GM12865 (cell line): ENCODE measurements at regions not wholly inside any gene's neighbourhood (a gene's known extent, or its start where the extent isn't known, plus 50 kb on each side); places are given as distances from the start of the nearest gene placed in this dataset.
"Not testable (repeated sequence)": the region's sequence is repeated elsewhere in the genome, so short reads cannot be mapped to it uniquely, and the experiment has no call there.

Source experiments
- DNase-seq: peaks from one replicate; pipeline ENCODE4 v3.0.0; 2010; ENCODE audit warnings: low read depth
- H3K4me3 ChIP-seq: 2 replicates; pipeline ENCODE4 v1.5.1; 2011; ENCODE audit warnings: mild to moderate bottlenecking, low read depth, low read length, control low read depth
- TF ChIP-seq, protein P1 (sequence below): IDR thresholded peaks from 2 replicates; pipeline ENCODE4 v1.5.1; 2011; ENCODE audit warnings: low read length, control low read depth, low read depth, inconsistent platforms; ENCODE audit not compliant: insufficient read depth; ENCODE audit errors: missing control alignments

DNA sequence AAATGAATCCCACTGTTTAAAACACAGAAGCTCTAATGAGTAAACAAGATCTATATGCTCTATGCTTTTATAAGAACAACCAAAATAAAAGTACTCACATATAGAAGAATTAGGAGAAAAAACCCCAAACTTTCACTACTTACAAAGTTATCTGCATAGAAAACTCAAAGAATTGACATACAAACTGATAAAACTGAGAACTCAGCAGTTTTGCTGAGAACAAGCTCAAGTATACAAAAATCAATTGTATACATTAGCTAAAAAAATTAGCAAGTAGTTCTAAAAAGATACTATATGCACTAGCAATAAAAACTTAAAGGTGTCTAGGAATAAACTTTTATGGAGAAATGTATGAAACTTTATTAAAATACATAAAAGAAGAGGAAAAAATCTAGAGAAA lies 186.2 kb upstream of the KAZN start:
- H3K4me3 ChIP-seq, result no peak overlapping the region
- no peak for DNase-seq
- TF ChIP-seq, protein P1, sequence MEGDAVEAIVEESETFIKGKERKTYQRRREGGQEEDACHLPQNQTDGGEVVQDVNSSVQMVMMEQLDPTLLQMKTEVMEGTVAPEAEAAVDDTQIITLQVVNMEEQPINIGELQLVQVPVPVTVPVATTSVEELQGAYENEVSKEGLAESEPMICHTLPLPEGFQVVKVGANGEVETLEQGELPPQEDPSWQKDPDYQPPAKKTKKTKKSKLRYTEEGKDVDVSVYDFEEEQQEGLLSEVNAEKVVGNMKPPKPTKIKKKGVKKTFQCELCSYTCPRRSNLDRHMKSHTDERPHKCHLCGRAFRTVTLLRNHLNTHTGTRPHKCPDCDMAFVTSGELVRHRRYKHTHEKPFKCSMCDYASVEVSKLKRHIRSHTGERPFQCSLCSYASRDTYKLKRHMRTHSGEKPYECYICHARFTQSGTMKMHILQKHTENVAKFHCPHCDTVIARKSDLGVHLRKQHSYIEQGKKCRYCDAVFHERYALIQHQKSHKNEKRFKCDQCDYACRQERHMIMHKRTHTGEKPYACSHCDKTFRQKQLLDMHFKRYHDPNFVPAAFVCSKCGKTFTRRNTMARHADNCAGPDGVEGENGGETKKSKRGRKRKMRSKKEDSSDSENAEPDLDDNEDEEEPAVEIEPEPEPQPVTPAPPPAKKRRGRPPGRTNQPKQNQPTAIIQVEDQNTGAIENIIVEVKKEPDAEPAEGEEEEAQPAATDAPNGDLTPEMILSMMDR, result no peak

DNA sequence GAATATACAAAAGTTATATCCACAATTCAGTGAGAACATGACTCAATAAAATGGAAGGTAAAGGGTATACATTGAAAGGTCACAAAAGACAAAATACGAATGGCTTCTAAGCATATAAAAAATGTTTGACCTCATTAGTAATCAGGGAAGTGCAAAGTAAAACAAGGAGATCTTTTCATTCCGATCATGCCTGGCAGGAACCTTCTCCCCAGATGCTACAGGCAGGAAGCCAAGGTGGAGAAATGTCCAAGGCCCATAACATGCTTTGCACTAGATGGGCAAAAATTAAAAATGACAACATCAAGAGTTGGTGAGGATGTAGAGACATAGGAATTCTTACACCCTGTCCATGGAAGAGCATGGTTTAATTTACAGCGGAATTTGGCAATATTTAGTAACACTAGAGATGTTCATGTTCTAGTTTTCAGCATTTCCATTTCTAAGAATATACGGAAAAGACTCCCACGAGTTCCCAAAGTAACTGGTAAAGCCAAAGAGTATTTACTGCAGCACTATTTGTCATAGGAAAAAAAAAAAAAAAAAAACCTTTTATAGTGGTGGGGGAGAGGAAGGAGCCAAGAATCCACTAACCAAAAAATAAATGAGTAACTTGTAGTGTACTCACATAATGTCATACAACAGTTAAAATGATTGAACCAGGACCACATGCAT lies 184.5 kb upstream of the KAZN start:
- DNase-seq, result no peak

DNA sequence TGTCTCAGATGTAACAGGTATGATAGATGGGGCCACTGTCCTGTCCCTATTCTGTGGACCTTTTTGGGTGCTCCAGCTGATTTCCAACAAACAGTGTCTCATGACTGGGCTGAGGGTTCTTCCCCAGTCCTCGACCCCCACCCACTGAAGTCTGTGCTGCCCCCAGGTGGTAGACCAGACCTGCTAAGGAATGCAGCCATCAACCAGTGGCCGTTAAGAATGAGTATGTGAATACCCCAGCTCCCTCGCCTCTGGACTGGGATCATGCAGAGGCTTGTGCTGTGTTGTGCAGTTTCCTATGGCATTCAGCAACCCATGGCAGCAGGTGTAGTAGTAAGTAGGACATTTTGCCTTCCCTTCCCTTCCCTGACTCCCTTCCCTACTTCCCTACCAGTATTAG lies 183.1 kb upstream of the KAZN start:
- TF ChIP-seq, protein P1, result no peak
- H3K4me3 ChIP-seq, result no peak overlapping the region
- no peak for DNase-seq

More for the DNA sequence above, 184.5 kb upstream of the KAZN start:
- no peak overlapping the region for H3K4me3 ChIP-seq
- TF ChIP-seq, protein P1, result no peak

DNA sequence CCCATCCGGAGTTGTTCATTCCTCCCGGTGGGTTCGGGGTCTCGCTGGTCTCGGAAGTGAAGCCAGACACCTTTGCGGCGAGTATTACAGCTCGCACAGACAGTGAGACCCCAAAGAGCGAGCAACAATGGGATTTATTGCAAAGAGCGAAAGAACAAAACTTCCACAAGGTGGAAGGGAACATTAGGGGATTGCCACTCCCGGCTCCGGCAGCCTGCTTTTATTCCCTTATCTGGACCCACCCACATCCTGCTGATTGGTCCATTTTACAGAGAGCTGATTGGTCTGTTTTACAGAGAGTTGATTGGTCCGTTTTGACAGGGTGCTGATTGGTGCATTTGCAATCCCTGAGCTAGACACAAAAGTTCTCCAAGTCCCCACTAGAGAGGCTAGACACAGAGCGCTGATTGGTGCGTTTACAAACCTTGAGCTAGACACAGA lies 178.7 kb upstream of the KAZN start:
- not testable (repeated sequence) for H3K4me3 ChIP-seq, DNase-seq

DNA sequence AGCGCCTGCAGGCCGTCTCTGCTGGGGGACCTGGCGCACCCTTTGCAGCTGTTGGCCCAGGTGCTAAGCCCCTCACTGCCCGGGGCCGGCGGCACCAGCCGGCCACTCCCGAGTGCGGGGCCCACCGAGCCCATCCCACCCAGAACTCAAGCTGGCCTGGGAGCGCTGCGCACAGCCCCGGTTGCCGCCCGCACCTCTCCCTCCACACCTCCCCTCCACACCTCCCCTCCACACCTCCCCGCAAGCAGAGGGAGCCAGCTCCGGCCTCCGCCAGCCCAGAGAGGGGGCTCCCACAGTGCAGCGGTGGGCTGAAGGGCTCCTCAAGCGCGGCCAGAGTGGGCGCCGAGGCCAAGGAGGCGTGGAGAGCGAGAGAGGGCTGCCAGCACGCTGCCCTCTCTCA lies 177.8 kb upstream of the KAZN start:
- no peak overlapping the region for H3K4me3 ChIP-seq
- TF ChIP-seq, protein P1, result no peak
- DNase-seq, result no peak

DNA sequence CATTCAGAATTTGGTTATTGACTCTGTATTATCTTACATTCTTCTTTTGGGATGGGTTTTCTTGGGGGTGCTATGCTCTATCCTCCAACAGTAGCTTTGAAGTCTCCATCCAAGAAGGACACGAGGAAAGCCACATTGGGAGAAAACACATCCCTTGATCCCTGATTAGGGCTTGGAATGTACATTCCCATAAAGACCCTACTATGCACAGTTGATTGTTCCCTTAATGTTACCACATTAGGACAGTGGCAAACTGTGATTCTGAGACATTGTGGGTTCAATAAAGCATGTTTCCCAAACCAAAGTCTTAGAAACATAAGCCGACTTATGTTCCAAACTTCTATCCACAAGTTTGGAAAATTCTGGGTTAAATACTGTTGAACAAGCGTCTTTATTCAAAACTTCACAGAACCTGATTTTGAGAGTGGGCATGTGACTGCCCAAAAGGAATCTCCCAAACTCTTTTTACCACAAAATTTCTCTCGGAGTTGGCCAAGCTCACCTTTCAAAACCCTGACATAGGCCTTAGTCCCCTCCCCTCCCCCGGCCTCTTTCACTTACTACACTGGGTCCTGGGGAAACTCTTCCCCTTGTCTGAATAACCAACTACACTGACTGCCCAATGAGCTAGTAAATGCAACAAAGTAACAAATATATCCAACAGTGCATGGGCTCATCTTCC lies 177.0 kb upstream of the KAZN start:
- H3K4me3 ChIP-seq, result no peak overlapping the region
- TF ChIP-seq, protein P1, result no peak
- no peak for DNase-seq

DNA sequence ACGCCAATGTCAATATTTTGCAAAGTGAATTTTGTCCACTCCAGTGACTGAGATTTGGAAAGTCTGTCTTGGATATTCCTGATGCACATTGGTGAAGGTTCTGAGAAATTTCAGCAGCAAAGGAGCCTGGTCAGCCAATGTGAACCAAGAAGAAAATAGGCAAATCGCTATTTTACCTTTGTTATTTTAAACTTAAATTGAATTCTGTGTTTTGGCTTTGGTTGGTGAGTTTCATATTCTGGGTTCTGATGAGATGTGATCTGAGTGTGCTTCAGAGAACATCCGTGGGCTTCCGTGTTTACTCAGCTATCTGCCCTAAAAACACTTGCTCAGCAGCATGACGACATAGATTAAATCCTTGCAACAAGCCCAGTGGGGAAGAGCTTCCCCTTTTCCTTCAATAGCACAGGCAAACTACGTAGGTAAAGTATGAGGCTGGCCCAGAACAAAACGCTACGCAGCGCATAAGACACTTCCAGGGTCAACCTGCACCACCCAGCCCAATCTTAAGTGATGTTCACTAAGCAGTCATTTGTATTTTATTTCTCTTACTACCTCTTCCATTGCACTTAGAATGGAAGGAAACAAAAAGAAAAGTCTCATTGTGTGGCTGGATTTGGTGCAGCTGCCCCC lies 176.4 kb upstream of the KAZN start:
- TF ChIP-seq, protein P1, result no peak
- DNase-seq, result no peak
- no peak overlapping the region for H3K4me3 ChIP-seq
